ENCODE measurements at regions not wholly inside any gene's neighbourhood (a gene's known extent, or its start where the extent isn't known, plus 50 kb on each side); places are given as distances from the start of the nearest gene placed in this dataset.

GRCh38 chr5:167392240-167392639, 899.2 kb upstream of the WWC1 start:
- Mint-ChIP-seq H3K36me3 (ENCODE audit: low read depth) (no peaks in the 10 kb centered on the region), H3K4me3 (no peak overlapping the region), H3K4me1 (ENCODE audit: low read depth) (no peaks in the 10 kb centered on the region), H3K27me3 (no peaks in the 10 kb centered on the region), H3K9me3 (peaks cover 16% of the 10 kb centered on the region), H3K27ac (no peak overlapping the region)
- intact Hi-C loops (cut with micrococcal nuclease): no loop called here
- ATAC-seq (no peak), DNase-seq (no peak)
- POLR2A ChIA-PET: no interaction called here
- CTCF ChIA-PET: no interaction called here
- no peak for TF ChIP-seq CTCF (IDR thresholded peaks at IDR 0.05)

GRCh38 chr5:167393358-167393757, 898.1 kb upstream of the WWC1 start:
- DNase-seq (no peak), ATAC-seq (no peak)
- Mint-ChIP-seq H3K4me3 (no peak overlapping the region), H3K4me1 (ENCODE audit: low read depth) (no peaks in the 10 kb centered on the region), H3K27ac (no peak overlapping the region), H3K36me3 (ENCODE audit: low read depth) (no peaks in the 10 kb centered on the region), H3K9me3 (peaks cover 12% of the 10 kb centered on the region), H3K27me3 (no peaks in the 10 kb centered on the region)
- intact Hi-C loops (cut with micrococcal nuclease): no loop called here
- no peak for TF ChIP-seq CTCF (IDR thresholded peaks at IDR 0.05)
- CTCF ChIA-PET: no interaction called here
- POLR2A ChIA-PET: no interaction called here

GRCh38 chr5:167402671-167403070, 888.8 kb upstream of the WWC1 start:
- H3K9me3 Mint-ChIP-seq: peaks cover 6% of the 10 kb centered on the region
- H3K27me3 Mint-ChIP-seq: no peaks in the 10 kb centered on the region
- H3K4me3 Mint-ChIP-seq: no peak overlapping the region
- intact Hi-C loops (cut with micrococcal nuclease): no loop called here
- no peak for TF ChIP-seq CTCF (IDR thresholded peaks at IDR 0.05)
- no peak for ATAC-seq
- ChIA-PET POLR2A (no interaction called here), CTCF (interaction anchor here (1.2 to 1.6 kb wide), 2 partner anchors 9 to 20 kb away, joined by 3 read pairs; no protein-coding TSS in a partner anchor)
- no peaks in the 10 kb centered on the region for H3K36me3 Mint-ChIP-seq (ENCODE audit: low read depth)
- no peak overlapping the region for H3K27ac Mint-ChIP-seq
- H3K4me1 Mint-ChIP-seq (ENCODE audit: low read depth): no peaks in the 10 kb centered on the region
- no peak for DNase-seq

- DNase-seq: no peak
- CTCF ChIA-PET: no interaction called here
- intact Hi-C loops (cut with micrococcal nuclease): no loop called here
- Mint-ChIP-seq H3K36me3 (ENCODE audit: low read depth) (no peaks in the 10 kb centered on the region), H3K4me3 (no peak overlapping the region), H3K27ac (no peak overlapping the region), H3K4me1 (ENCODE audit: low read depth) (no peaks in the 10 kb centered on the region), H3K27me3 (no peaks in the 10 kb centered on the region), H3K9me3 (no peaks in the 10 kb centered on the region)
- TF ChIP-seq CTCF (IDR thresholded peaks at IDR 0.05): no peak
- ATAC-seq: no peak
- POLR2A ChIA-PET: no interaction called here
These were observed 884.9 kb upstream of the WWC1 start for GRCh38 chr5:167406513-167406912.

GRCh38 chr5:167412556-167412955, 878.9 kb upstream of the WWC1 start:
- Mint-ChIP-seq H3K27me3 (no peaks in the 10 kb centered on the region), H3K9me3 (peaks cover 5% of the 10 kb centered on the region), H3K27ac (no peak overlapping the region), H3K36me3 (ENCODE audit: low read depth) (no peaks in the 10 kb centered on the region), H3K4me1 (ENCODE audit: low read depth) (no peaks in the 10 kb centered on the region), H3K4me3 (no peak overlapping the region)
- CTCF ChIA-PET: interaction anchor here (1.1 kb wide), 1 partner anchor 10 kb away, joined by 3 read pairs; no protein-coding TSS in a partner anchor
- POLR2A ChIA-PET: no interaction called here
- no peak for TF ChIP-seq CTCF (IDR thresholded peaks at IDR 0.05)
- intact Hi-C loops (cut with micrococcal nuclease): no loop called here
- no peak for ATAC-seq
- DNase-seq: no peak

Data from activated CD8-positive, alpha-beta T cell treated with anti-CD3 and anti-CD28 coated beads for 36 hours (primary cell).